H9 (cell line): ENCODE measurements at regions not wholly inside any gene's neighbourhood (a gene's known extent, or its start where the extent isn't known, plus 50 kb on each side); places are given as distances from the start of the nearest gene placed in this dataset.
A peak's percentile ranks its signal among the peaks of the same experiment; 100 is the strongest.

Source experiments
- DNase-seq: peaks from one replicate; pipeline ENCODE4 v3.0.0-alpha.2; 2017
- H2AFZ ChIP-seq: one replicate; pipeline ENCODE4 v1.6.1; 2013; ENCODE audit warnings: mild to moderate bottlenecking, low read length, control low read depth, moderate library complexity
- H2AK5ac ChIP-seq: 2 replicates; pipeline ENCODE4 v1.6.1; 2013; ENCODE audit warnings: low read length, control low read depth, mixed read lengths; ENCODE audit not compliant: insufficient read length
- H2BK120ac ChIP-seq: one replicate; pipeline ENCODE4 v1.6.1; 2013; ENCODE audit warnings: low read depth, mild to moderate bottlenecking, low read length, control low read depth, inconsistent platforms; ENCODE audit not compliant: poor library complexity, severe bottlenecking
- H2BK12ac ChIP-seq: 2 replicates; pipeline ENCODE4 v1.6.1; 2013; ENCODE audit warnings: low read length, control low read depth, mixed read lengths, low read depth; ENCODE audit not compliant: insufficient read length
- H2BK15ac ChIP-seq: 2 replicates; pipeline ENCODE4 v1.6.1; 2013; ENCODE audit warnings: low read depth, low read length, control low read depth
- H2BK20ac ChIP-seq: one replicate; pipeline ENCODE4 v1.6.1; 2013; ENCODE audit warnings: low read depth, mild to moderate bottlenecking, low read length, control low read depth, inconsistent platforms; ENCODE audit not compliant: poor library complexity, severe bottlenecking
- H2BK5ac ChIP-seq: 2 replicates; pipeline ENCODE4 v1.6.1; 2013; ENCODE audit warnings: low read length, control low read depth, mixed read lengths; ENCODE audit not compliant: insufficient read length
- H3K14ac ChIP-seq: 2 replicates; pipeline ENCODE4 v1.6.1; 2013; ENCODE audit warnings: low read length, control low read depth; ENCODE audit not compliant: insufficient read depth
- H3K18ac ChIP-seq: 2 replicates; pipeline ENCODE4 v1.6.1; 2013; ENCODE audit warnings: low read depth, mild to moderate bottlenecking, mixed read lengths, low read length, control low read depth; ENCODE audit not compliant: insufficient read length
- H3K23ac ChIP-seq: 2 replicates; pipeline ENCODE4 v1.6.1; 2013; ENCODE audit warnings: low read length, control low read depth, mixed read lengths, low read depth; ENCODE audit not compliant: insufficient read length
- H3K23me2 ChIP-seq: 2 replicates; pipeline ENCODE4 v1.6.1; 2013; ENCODE audit warnings: low read depth, mild to moderate bottlenecking, mixed read lengths, low read length, control low read depth; ENCODE audit not compliant: insufficient read length, poor library complexity, severe bottlenecking
- H3K27ac ChIP-seq: 2 replicates; pipeline ENCODE4 v1.5.1; 2013; ENCODE audit warnings: low read length, control low read depth, mixed read lengths, low read depth; ENCODE audit not compliant: insufficient read length
- H3K27me3 ChIP-seq: 2 replicates; pipeline ENCODE4 v1.6.1; 2013; ENCODE audit warnings: low read length, control low read depth, inconsistent platforms; ENCODE audit not compliant: insufficient read depth
- H3K4ac ChIP-seq: 2 replicates; pipeline ENCODE4 v1.6.1; 2013; ENCODE audit warnings: low read depth, mild to moderate bottlenecking, control low read depth, inconsistent platforms, low read length, moderate library complexity
- H3K4me1 ChIP-seq: 2 replicates; pipeline ENCODE4 v1.6.1; 2013; ENCODE audit warnings: low read length, control low read depth, inconsistent platforms; ENCODE audit not compliant: insufficient read depth
- H3K4me2 ChIP-seq: 2 replicates; pipeline ENCODE4 v1.6.1; 2013; ENCODE audit warnings: low read length, control low read depth, mixed read lengths; ENCODE audit not compliant: insufficient read length, insufficient read depth
- H3K56ac ChIP-seq: 2 replicates; pipeline ENCODE4 v1.6.1; 2013; ENCODE audit warnings: low read depth, mild to moderate bottlenecking, mixed read lengths, low read length, control low read depth; ENCODE audit not compliant: insufficient read length
- H3K79me1 ChIP-seq: 2 replicates; pipeline ENCODE4 v1.6.1; 2013; ENCODE audit warnings: low read depth, mild to moderate bottlenecking, moderate library complexity, low read length, control low read depth, inconsistent platforms; ENCODE audit not compliant: insufficient read depth, poor library complexity, severe bottlenecking
- H3K79me2 ChIP-seq: 2 replicates; pipeline ENCODE4 v1.6.1; 2013; ENCODE audit warnings: low read length, control low read depth, inconsistent platforms; ENCODE audit not compliant: insufficient read depth
- H3K9ac ChIP-seq: 2 replicates; pipeline ENCODE4 v1.6.1; 2013; ENCODE audit warnings: low read length, control low read depth, mixed read lengths; ENCODE audit not compliant: insufficient read length; ENCODE audit errors: extremely low read depth
- H3K9me3 ChIP-seq: one replicate; pipeline ENCODE4 v1.6.1; 2013; ENCODE audit warnings: low read depth, low read length, inconsistent platforms; ENCODE audit not compliant: control insufficient read depth
- H3T11ph ChIP-seq: one replicate; pipeline ENCODE4 v1.6.1; 2013; ENCODE audit warnings: mild to moderate bottlenecking, low read length, control low read depth, inconsistent platforms
- H4K20me1 ChIP-seq: one replicate; pipeline ENCODE4 v1.6.1; 2013; ENCODE audit not compliant: control insufficient read depth, insufficient read length, insufficient read depth
- H4K5ac ChIP-seq: 2 replicates; pipeline ENCODE4 v1.6.1; 2013; ENCODE audit warnings: low read depth, mild to moderate bottlenecking, mixed read lengths, low read length, control low read depth; ENCODE audit not compliant: insufficient read length
- H4K8ac ChIP-seq: replicated peaks from 2 replicates; pipeline ENCODE4 v1.6.1; 2013; ENCODE audit warnings: low read length, control low read depth, mixed read lengths, low read depth; ENCODE audit not compliant: insufficient read length
- H4K91ac ChIP-seq: 2 replicates; pipeline ENCODE4 v1.6.1; 2013; ENCODE audit warnings: low read depth, mild to moderate bottlenecking, moderate library complexity, mixed read lengths, low read length, control low read depth; ENCODE audit not compliant: insufficient read length
- H3K27ac Mint-ChIP-seq, 3 experiments: 2 replicates in 2 of 3; 3 replicates in 1 of 3; pipeline ENCODE4 v1.8.0; 2020 to 2021; ENCODE audit warnings: mixed read lengths in 3 of 3, mild to moderate bottlenecking in 1 of 3, moderate library complexity in 1 of 3
- H3K27me3 Mint-ChIP-seq: 2 replicates; pipeline ENCODE4 v1.8.0; 2021; ENCODE audit warnings: low read depth, mild to moderate bottlenecking, moderate library complexity, mixed read lengths
- H3K36me3 Mint-ChIP-seq, 3 experiments: 2 replicates in 2 of 3; 3 replicates in 1 of 3; pipeline ENCODE4 v1.8.0; 2020 to 2021; ENCODE audit warnings: low read depth in 3 of 3, mixed read lengths in 3 of 3; ENCODE audit not compliant: insufficient read depth in 1 of 3
- H3K4me1 Mint-ChIP-seq, 2 experiments: 2 replicates each; pipeline ENCODE4 v1.8.0; 2020; ENCODE audit warnings: mixed read lengths in 2 of 2
- H3K4me3 Mint-ChIP-seq, 2 experiments: 2 replicates in 1 of 2; 3 replicates in 1 of 2; pipeline ENCODE4 v1.8.0; 2020 to 2021; ENCODE audit warnings: mild to moderate bottlenecking in 2 of 2, mixed read lengths in 2 of 2, moderate library complexity in 1 of 2
- H3K9me3 Mint-ChIP-seq, 2 experiments: 2 replicates in 1 of 2; 3 replicates in 1 of 2; pipeline ENCODE4 v1.8.0; 2020; ENCODE audit warnings: mild to moderate bottlenecking in 2 of 2, mixed read lengths in 2 of 2, moderate library complexity in 1 of 2
- WGBS: extraction: QIAGEN DNeasy Blood & Tissue Kit; methylation state at CpG from one replicate; pipeline ENCODE4 v1.1.7; 2013; ENCODE audit warnings: missing lambda C conversion rate, low lambda C conversion rate, mixed read lengths; ENCODE audit not compliant: insufficient read length; ENCODE audit errors: extremely low coverage; 5-methylcytosine and 5-hydroxymethylcytosine counted together
- TF ChIP-seq, protein P1 (sequence below): fragments of 200-600 bp; sonication (generic); conservative IDR thresholded peaks from 3 replicates; pipeline ENCODE4 v1.8.0; 2021; ENCODE audit warnings: antibody characterized with exemption, mild to moderate bottlenecking

DNA sequence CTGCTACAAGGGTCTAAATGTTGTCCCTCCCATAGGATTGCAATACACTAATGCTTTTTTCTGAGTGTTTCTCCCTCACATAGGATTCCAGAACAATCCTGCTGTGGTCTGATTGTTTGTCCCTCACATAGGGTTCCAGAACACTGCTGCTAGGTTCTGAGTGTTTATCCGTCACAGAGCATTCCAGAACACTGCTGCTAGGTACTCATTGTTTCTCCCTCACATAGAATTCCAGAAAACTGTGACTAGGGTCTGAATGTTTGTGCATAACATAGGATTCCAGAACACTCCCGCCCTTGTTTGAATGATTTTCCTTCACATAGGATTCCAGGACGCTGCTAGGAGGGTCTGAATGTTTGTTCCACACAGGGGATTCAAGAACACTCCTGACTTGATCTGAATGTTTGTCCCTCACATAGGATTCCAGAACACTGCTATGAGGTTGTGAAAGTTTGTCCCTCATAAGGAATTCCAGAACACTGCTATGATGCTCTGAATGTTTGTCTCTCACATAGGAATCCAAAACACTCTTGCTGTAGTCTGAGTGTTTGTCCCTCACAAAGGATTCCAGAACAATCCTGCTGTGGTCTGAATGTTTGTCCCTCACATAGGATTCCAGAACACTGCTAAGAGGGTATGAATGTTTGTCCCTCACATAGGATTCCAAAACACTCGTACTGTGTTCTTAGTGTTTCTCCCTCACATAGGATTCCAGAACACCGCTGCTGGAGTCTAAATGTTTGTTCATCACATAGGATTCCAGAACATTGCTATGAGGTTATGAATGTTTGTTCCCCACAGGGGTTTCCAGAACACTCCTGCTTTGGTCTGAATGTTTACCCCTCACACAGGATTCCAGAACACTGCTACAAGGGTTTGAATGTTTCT is 213.5 kb downstream of the FOXD4L6 start:
- Mint-ChIP-seq H3K4me1 (no peaks in the 10 kb centered on the region), H3K4me3 (no peak overlapping the region; a peak in 1 of 5 replicates), H3K36me3 (peaks cover 17 to 69% (median 35%) of the 10 kb centered on the region in 3 experiments), H3K27me3 (peaks cover 99% of the 10 kb centered on the region), H3K27ac (no peak overlapping the region), H3K9me3 (peaks cover 95% of the 10 kb centered on the region in 2 experiments)
- Histone ChIP-seq H4K20me1 (no peaks in the 10 kb centered on the region), H4K5ac (no peak overlapping the region), H4K8ac (no peak overlapping the region), H3T11ph (no peak overlapping the region), H2AK5ac (no peak overlapping the region), H3K79me1 (no peaks in the 10 kb centered on the region), H3K79me2 (no peaks in the 10 kb centered on the region), H2BK5ac (no peak overlapping the region), H3K14ac (no peak overlapping the region), H3K56ac (no peak overlapping the region), H2BK15ac (no peak overlapping the region), H3K18ac (no peak overlapping the region), H3K9ac (no peak overlapping the region), H3K23ac (no peak overlapping the region), H3K4ac (no peak overlapping the region), H2BK120ac (no peak overlapping the region), H3K9me3 (peaks cover 62% of the 10 kb centered on the region), H3K4me1 (no peaks in the 10 kb centered on the region), H2AFZ (no peak overlapping the region), H2BK12ac (no peak overlapping the region), H3K23me2 (no peaks in the 10 kb centered on the region), H4K91ac (no peak overlapping the region), H2BK20ac (no peak overlapping the region), H3K27me3 (peaks cover 47% of the 10 kb centered on the region), H3K27ac (no peak overlapping the region), H3K4me2 (no peak overlapping the region)
- WGBS: no CpG with 5 or more reads among the region's 5 CpGs
- TF ChIP-seq, protein P1, sequence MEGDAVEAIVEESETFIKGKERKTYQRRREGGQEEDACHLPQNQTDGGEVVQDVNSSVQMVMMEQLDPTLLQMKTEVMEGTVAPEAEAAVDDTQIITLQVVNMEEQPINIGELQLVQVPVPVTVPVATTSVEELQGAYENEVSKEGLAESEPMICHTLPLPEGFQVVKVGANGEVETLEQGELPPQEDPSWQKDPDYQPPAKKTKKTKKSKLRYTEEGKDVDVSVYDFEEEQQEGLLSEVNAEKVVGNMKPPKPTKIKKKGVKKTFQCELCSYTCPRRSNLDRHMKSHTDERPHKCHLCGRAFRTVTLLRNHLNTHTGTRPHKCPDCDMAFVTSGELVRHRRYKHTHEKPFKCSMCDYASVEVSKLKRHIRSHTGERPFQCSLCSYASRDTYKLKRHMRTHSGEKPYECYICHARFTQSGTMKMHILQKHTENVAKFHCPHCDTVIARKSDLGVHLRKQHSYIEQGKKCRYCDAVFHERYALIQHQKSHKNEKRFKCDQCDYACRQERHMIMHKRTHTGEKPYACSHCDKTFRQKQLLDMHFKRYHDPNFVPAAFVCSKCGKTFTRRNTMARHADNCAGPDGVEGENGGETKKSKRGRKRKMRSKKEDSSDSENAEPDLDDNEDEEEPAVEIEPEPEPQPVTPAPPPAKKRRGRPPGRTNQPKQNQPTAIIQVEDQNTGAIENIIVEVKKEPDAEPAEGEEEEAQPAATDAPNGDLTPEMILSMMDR: no peak
- DNase-seq: peak; percentile 10
